ENCODE measurements at regions not wholly inside any gene's neighbourhood (a gene's known extent, or its start where the extent isn't known, plus 50 kb on each side); places are given as distances from the start of the nearest gene placed in this dataset.

DNA sequence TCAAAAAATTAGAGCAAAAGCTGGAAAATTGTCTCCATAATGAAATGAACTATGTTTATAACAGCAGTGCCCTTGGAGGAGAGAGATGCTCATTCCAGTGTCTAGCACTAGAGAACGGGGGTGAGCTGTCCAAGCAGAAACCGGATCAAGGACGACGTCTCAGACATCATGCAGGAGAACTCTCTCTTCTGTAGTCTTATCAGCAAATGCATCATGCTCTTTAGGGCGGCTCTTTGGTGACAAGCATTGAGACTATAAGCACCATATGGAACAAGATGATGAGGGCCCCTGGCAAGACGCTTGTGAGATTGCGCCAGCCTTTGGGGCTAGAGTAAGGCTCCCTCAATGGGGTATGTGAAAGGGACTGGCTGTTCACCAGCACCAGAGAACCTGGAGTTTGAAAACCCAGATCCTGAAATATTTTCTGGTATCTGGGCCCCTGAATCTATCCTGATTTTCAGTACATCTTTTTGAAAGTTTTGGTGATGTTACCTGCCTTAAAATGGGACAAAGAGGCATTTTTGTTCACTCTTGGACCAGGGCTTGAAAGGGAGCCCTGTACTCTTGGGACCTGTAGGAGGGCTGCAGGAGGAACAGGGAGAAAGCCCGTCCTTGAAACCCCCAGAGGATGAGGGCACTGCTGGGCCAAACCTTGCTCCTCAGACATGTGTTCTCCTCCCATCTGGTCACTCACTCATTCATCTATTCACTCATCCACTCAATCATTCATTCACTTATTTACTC, 127.6 kb downstream of the TTLL2 start:
- H3K4me3 ChIP-seq (ENCODE audit: low read depth, low read length), result no peak overlapping the region
- POLR2A ChIA-PET, result no interaction called here
- CTCF ChIA-PET, result interaction anchor here (0.9 kb wide), 1 partner anchor 16 kb away, joined by 4 read pairs; no protein-coding TSS in a partner anchor
- no peaks in the 10 kb centered on the region for H3K36me3 ChIP-seq (ENCODE audit: control insufficient read depth in 2 of 2, insufficient read depth in 1 of 2, low read length in 2 of 2)
- H3K27ac ChIP-seq (ENCODE audit: extremely low read depth, low read depth, low read length), result no peak overlapping the region
- TF ChIP-seq ZNF223 (tag by site-specific recombination; IDR thresholded peaks at IDR 0.05), result no peak
- TF ChIP-seq ZBTB20 (tag by site-specific recombination; IDR thresholded peaks at IDR 0.05), result no peak
- TF ChIP-seq ZNF560 (tag by site-specific recombination; IDR thresholded peaks at IDR 0.05; ENCODE audit: borderline replicate concordance), result no peak
- no peak for TF ChIP-seq ZNF580 (tag by site-specific recombination; IDR thresholded peaks at IDR 0.05)
- TF ChIP-seq ZEB2 (tag by site-specific recombination; IDR thresholded peaks at IDR 0.05), result no peak
- no peak for TF ChIP-seq ZBTB48 (tag by site-specific recombination; IDR thresholded peaks at IDR 0.05)
- TF ChIP-seq ZNF416 (tag by site-specific recombination; IDR thresholded peaks at IDR 0.05), result no peak
- TF ChIP-seq ZNF510 (tag by site-specific recombination; IDR thresholded peaks at IDR 0.05; ENCODE audit: insufficient replicate concordance), result no peak
- no peak for TF ChIP-seq MYNN (tag by site-specific recombination; IDR thresholded peaks at IDR 0.05; ENCODE audit: borderline replicate concordance)
- no peak for TF ChIP-seq ZNF654 (tag by site-specific recombination; IDR thresholded peaks at IDR 0.05; ENCODE audit: low read depth)
- no peak for TF ChIP-seq ZNF138 (tag by site-specific recombination; IDR thresholded peaks at IDR 0.05; ENCODE audit: borderline replicate concordance)
- no peak for TF ChIP-seq ZNF677 (tag by site-specific recombination; IDR thresholded peaks at IDR 0.05)
- TF ChIP-seq ZNF585B (tag by site-specific recombination; IDR thresholded peaks at IDR 0.05), result no peak
- TF ChIP-seq OSR2 (tag by site-specific recombination; IDR thresholded peaks at IDR 0.05), result no peak
- TF ChIP-seq ZNF768 (tag by site-specific recombination; IDR thresholded peaks at IDR 0.05), result no peak
- TF ChIP-seq GLI4 (tag by site-specific recombination; IDR thresholded peaks at IDR 0.05), result no peak
- no peak for TF ChIP-seq ZNF274 (IDR thresholded peaks at IDR 0.05; ENCODE audit: low read length)
- TF ChIP-seq ZNF274 (tag by site-specific recombination; IDR thresholded peaks at IDR 0.05; ENCODE audit: borderline replicate concordance), result no peak
- TF ChIP-seq SCRT2 (tag by site-specific recombination; IDR thresholded peaks at IDR 0.05), result no peak
- no peaks in the 10 kb centered on the region for H3K4me1 ChIP-seq (ENCODE audit: control insufficient read depth, insufficient read depth, low read length)
- no peaks in the 10 kb centered on the region for H3K9me3 ChIP-seq (ENCODE audit: control insufficient read depth, insufficient read depth, low read depth, low read length)

- no peaks in the 10 kb centered on the region for H3K4me1 ChIP-seq (ENCODE audit: control insufficient read depth, insufficient read depth, low read length)
- H3K36me3 ChIP-seq (ENCODE audit: control insufficient read depth in 2 of 2, insufficient read depth in 1 of 2, low read length in 2 of 2), result no peaks in the 10 kb centered on the region
- CTCF ChIA-PET, result no interaction called here
- H3K27ac ChIP-seq (ENCODE audit: extremely low read depth, low read depth, low read length), result no peak overlapping the region
- no peaks in the 10 kb centered on the region for H3K9me3 ChIP-seq (ENCODE audit: control insufficient read depth, insufficient read depth, low read depth, low read length)
- no peak overlapping the region for H3K4me3 ChIP-seq (ENCODE audit: low read depth, low read length)
- TF ChIP-seq, protein P1, sequence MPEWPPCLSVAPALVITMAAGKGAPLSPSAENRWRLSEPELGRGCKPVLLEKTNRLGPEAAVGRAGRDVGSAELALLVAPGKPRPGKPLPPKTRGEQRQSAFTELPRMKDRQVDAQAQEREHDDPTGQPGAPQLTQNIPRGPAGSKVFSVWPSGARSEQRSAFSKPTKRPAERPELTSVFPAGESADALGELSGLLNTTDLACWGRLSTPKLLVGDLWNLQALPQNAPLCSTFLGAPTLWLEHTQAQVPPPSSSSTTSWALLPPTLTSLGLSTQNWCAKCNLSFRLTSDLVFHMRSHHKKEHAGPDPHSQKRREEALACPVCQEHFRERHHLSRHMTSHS (tag by site-specific recombination; IDR thresholded peaks at IDR 0.05), result no peak
- TF ChIP-seq ZNF366 (tag by site-specific recombination; conservative IDR thresholded peaks at IDR 0.05) (peak; percentile 84), ZNF654 (tag by site-specific recombination; IDR thresholded peaks at IDR 0.05; ENCODE audit: low read depth) (no peak), ZNF24 (tag by site-specific recombination; IDR thresholded peaks at IDR 0.05) (peak; percentile 53; the same call in 1 of the 2 replicates), ZNF704 (tag by site-specific recombination; IDR thresholded peaks at IDR 0.05) (no peak)
- TF ChIP-seq, protein P2, sequence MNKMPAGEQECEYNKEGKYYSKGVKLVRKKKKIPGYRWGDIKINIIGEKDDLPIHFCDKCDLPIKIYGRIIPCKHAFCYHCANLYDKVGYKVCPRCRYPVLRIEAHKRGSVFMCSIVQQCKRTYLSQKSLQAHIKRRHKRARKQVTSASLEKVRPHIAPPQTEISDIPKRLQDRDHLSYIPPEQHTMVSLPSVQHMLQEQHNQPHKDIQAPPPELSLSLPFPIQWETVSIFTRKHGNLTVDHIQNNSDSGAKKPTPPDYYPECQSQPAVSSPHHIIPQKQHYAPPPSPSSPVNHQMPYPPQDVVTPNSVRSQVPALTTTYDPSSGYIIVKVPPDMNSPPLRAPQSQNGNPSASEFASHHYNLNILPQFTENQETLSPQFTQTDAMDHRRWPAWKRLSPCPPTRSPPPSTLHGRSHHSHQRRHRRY (tag by site-specific recombination; IDR thresholded peaks at IDR 0.05), result no peak
- POLR2A ChIA-PET, result no interaction called here
Measured at GRCh38 chr6:167453082-167453446, 128.2 kb downstream of the TTLL2 start.

Measured in HEK293 (cell line).